ENCODE measurements at regions not wholly inside any gene's neighbourhood (a gene's known extent, or its start where the extent isn't known, plus 50 kb on each side); places are given as distances from the start of the nearest gene placed in this dataset.

DNA sequence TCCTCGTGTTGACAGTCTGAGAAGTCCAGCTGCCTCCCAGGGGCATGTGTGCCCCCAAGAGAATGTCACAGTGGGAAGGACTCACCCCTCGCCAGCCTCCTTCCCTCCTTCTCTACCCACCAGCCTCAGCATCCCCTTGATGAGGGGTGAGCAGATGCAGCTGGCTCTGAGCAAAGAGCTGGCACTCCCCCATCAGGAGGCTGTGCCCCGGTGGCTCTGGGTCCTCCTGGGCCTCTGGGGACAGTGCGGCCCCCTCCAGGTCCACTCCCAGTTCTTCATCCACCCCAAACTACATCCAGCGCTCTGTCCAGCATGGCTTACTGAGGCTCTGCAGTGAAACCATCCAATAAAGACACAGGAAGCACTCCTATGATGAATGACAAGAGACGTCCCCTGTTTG is 210.4 kb downstream of the BRD1 start:
- TF ChIP-seq, protein P1, sequence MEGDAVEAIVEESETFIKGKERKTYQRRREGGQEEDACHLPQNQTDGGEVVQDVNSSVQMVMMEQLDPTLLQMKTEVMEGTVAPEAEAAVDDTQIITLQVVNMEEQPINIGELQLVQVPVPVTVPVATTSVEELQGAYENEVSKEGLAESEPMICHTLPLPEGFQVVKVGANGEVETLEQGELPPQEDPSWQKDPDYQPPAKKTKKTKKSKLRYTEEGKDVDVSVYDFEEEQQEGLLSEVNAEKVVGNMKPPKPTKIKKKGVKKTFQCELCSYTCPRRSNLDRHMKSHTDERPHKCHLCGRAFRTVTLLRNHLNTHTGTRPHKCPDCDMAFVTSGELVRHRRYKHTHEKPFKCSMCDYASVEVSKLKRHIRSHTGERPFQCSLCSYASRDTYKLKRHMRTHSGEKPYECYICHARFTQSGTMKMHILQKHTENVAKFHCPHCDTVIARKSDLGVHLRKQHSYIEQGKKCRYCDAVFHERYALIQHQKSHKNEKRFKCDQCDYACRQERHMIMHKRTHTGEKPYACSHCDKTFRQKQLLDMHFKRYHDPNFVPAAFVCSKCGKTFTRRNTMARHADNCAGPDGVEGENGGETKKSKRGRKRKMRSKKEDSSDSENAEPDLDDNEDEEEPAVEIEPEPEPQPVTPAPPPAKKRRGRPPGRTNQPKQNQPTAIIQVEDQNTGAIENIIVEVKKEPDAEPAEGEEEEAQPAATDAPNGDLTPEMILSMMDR (IDR thresholded peaks at IDR 0.05) = no peak
- no peak for TF ChIP-seq POLR2A (IDR thresholded peaks at IDR 0.05)
- no peak for TF ChIP-seq EP300 (IDR thresholded peaks at IDR 0.05)

Measured in tibial nerve (tissue), 4 donors.